ENCODE measurements at regions not wholly inside any gene's neighbourhood (a gene's known extent, or its start where the extent isn't known, plus 50 kb on each side); places are given as distances from the start of the nearest gene placed in this dataset.

DNA sequence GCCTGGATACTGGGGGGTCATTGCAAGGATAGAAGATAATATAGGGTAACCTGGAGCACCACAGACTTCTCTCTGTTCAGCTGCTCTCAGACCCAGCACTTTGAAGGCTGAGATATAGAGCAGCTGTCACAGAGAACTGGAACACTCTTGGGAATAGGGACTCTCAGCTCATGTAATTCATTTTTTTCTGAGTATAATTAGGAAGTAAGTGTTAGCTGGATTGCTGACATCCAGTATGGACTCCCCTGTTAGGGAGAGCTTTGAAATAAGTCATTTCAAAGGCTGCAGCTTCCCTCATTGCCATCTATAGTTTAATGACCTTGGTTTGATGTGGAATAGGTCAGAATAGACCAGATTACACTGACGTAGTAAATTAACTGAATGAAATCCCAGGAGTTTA is 120.8 kb upstream of the POU2AF2 start:
- Mint-ChIP-seq H3K27ac (no peak overlapping the region), H3K27me3 (ENCODE audit: low read depth) (peaks cover 44% of the 10 kb centered on the region), H3K36me3 (no peaks in the 10 kb centered on the region), H3K4me1 (no peaks in the 10 kb centered on the region), H3K9me3 (no peaks in the 10 kb centered on the region), H3K4me3 (no peak overlapping the region)
- DNase-seq (ENCODE audit: low spot score in 2 of 2, unreplicated experiment in 2 of 2), result no peak
- TF ChIP-seq CTCF (IDR thresholded peaks at IDR 0.05; ENCODE audit: unreplicated experiment), result no peak

GRCh38 chr11:111123463-111124398 is 121.8 kb upstream of the POU2AF2 start:
- no peaks in the 10 kb centered on the region for H3K4me1 Mint-ChIP-seq
- H3K9me3 Mint-ChIP-seq, result no peaks in the 10 kb centered on the region
- no peak overlapping the region for H3K4me3 Mint-ChIP-seq
- H3K27ac Mint-ChIP-seq, result no peak overlapping the region
- no peak for TF ChIP-seq CTCF (IDR thresholded peaks at IDR 0.05; ENCODE audit: unreplicated experiment)
- H3K36me3 Mint-ChIP-seq, result no peaks in the 10 kb centered on the region
- DNase-seq (ENCODE audit: low spot score in 2 of 2, unreplicated experiment in 2 of 2), result no peak
- peaks cover 44% of the 10 kb centered on the region for H3K27me3 Mint-ChIP-seq (ENCODE audit: low read depth)

DNA sequence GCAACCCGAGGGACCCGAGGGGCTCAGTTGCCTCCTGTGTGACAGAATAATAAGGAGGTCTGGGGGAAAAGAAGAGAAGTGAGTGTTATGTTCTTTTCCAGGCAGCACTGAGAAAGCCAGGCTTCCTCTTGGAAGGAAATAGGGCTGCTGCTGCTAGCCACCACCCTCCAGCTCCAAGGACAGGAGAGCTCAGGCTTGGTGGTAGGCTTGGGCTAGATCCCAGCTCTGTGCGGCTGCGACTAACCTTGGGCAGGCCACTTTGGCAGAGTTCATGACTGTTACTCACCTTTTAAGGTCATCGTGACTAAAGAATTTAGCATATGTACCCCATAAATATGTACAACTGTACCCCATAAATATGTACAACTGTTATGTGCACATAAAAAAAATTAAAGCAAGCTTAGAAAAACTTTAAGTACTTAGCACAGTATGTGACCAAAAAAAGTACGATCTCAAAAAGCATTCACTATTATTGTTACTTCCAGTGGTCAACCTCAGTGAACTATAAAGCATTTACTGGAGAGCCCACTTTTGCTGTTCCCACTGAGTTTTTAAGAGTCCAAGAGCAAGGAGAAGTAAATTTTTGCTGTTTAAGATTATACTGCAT is 124.7 kb upstream of the POU2AF2 start:
- Mint-ChIP-seq H3K4me3 (no peak overlapping the region), H3K27me3 (ENCODE audit: low read depth) (peaks cover 31% of the 10 kb centered on the region)
- TF ChIP-seq CTCF (IDR thresholded peaks at IDR 0.05; ENCODE audit: unreplicated experiment), result no peak

DNA sequence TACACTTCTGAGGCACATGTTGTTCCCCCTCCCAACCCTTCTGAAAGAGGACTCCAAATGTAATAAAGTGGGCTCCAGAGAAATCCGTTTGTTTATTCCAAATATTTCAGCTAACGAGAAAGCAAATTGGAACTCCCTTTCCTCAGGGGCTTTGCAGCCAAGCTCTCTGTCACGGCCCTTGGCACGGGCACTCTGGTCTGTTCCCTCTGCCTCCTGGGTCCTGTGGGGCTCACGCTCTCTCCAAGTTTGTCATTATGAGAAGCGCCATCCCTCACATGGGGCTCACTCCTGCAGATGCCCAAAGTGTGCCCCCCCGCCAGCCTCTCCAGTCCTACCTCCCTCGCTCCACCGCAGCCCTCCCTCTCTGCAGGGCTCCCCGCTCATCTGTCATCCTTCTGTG is 125.4 kb upstream of the POU2AF2 start:
- no peak for DNase-seq (ENCODE audit: low spot score in 2 of 2, unreplicated experiment in 2 of 2)
- TF ChIP-seq CTCF (IDR thresholded peaks at IDR 0.05; ENCODE audit: unreplicated experiment), result no peak
- Mint-ChIP-seq H3K27ac (no peak overlapping the region), H3K36me3 (no peaks in the 10 kb centered on the region), H3K27me3 (ENCODE audit: low read depth) (peaks cover 26% of the 10 kb centered on the region), H3K4me1 (no peaks in the 10 kb centered on the region), H3K4me3 (no peak overlapping the region), H3K9me3 (no peaks in the 10 kb centered on the region)

More for the DNA sequence above, 124.7 kb upstream of the POU2AF2 start:
- H3K9me3 Mint-ChIP-seq, result no peaks in the 10 kb centered on the region
- H3K4me1 Mint-ChIP-seq, result no peaks in the 10 kb centered on the region
- H3K36me3 Mint-ChIP-seq, result no peaks in the 10 kb centered on the region
- H3K27ac Mint-ChIP-seq, result no peak overlapping the region
- no peak for DNase-seq (ENCODE audit: low spot score in 2 of 2, unreplicated experiment in 2 of 2)

DNA sequence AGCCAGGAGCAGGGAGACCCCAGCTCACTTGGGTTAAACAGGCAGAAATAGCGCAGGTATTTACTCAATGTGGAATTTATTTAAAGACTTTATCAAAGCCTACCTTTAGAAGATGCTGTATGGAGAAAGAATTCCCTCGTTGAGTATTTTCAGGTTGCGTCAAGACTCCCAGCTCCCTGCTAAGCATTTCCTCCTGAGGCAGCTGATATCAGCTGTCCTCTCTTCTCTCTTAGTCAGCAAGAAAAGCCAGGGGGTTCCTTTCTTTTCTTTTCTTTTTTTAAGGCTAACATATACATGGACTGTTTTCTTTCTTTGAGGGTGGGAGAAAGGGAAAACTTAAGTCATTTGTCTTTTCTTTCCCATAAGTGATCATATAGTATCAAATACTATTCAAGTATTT is 125.8 kb upstream of the POU2AF2 start:
- Mint-ChIP-seq H3K36me3 (no peaks in the 10 kb centered on the region), H3K4me3 (no peak overlapping the region)

More for the DNA sequence above, 125.8 kb upstream of the POU2AF2 start:
- H3K9me3 Mint-ChIP-seq, result no peaks in the 10 kb centered on the region
- no peak for DNase-seq (ENCODE audit: low spot score in 2 of 2, unreplicated experiment in 2 of 2)
- H3K27me3 Mint-ChIP-seq (ENCODE audit: low read depth), result peaks cover 22% of the 10 kb centered on the region
- TF ChIP-seq CTCF (IDR thresholded peaks at IDR 0.05; ENCODE audit: unreplicated experiment), result no peak
- no peak overlapping the region for H3K27ac Mint-ChIP-seq
- H3K4me1 Mint-ChIP-seq, result no peaks in the 10 kb centered on the region

Measured in mesothelial cell of epicardium (in vitro differentiated cells).